KMS-11 (cell line): ENCODE measurements at regions not wholly inside any gene's neighbourhood (a gene's known extent, or its start where the extent isn't known, plus 50 kb on each side); places are given as distances from the start of the nearest gene placed in this dataset.
"Not testable (repeated sequence)": the region's sequence is repeated elsewhere in the genome, so short reads cannot be mapped to it uniquely, and the experiment has no call there.

Experiments
- H2AFZ ChIP-seq: fragments of 200-600 bp; sonication (generic); 2 replicates; pipeline ENCODE4 v1.6.1; 2016; ENCODE audit warnings: antibody characterized with exemption, mixed run types, low read depth
- H3K27ac ChIP-seq: fragments of 200-600 bp; sonication (generic); 2 replicates; pipeline ENCODE4 v1.6.1; 2016; ENCODE audit warnings: mild to moderate bottlenecking, mixed run types
- H3K27me3 ChIP-seq: fragments of 200-600 bp; sonication (generic); 2 replicates; pipeline ENCODE4 v1.6.1; 2017; ENCODE audit warnings: mild to moderate bottlenecking, low read depth, mixed run types, moderate library complexity; ENCODE audit not compliant: insufficient read depth
- H3K36me3 ChIP-seq: fragments of 200-600 bp; sonication (generic); 2 replicates; pipeline ENCODE4 v1.6.1; 2017; ENCODE audit warnings: mild to moderate bottlenecking, mixed run types; ENCODE audit not compliant: insufficient read depth
- H3K4me1 ChIP-seq: fragments of 200-600 bp; sonication (generic); 2 replicates; pipeline ENCODE4 v1.6.1; 2016; ENCODE audit warnings: mild to moderate bottlenecking, low read depth, mixed run types; ENCODE audit not compliant: poor library complexity, severe bottlenecking
- H3K4me2 ChIP-seq: fragments of 200-600 bp; sonication (generic); 2 replicates; pipeline ENCODE4 v1.7.0; 2016; ENCODE audit warnings: mild to moderate bottlenecking, mixed run types
- H3K4me3 ChIP-seq: fragments of 200-600 bp; sonication (generic); IDR thresholded peaks from 2 replicates; pipeline ENCODE4 v1.6.1; 2017; ENCODE audit warnings: low read depth, low read length, mixed read lengths; ENCODE audit not compliant: insufficient read depth
- H3K79me2 ChIP-seq: fragments of 200-600 bp; sonication (generic); 2 replicates; pipeline ENCODE4 v1.6.1; 2016; ENCODE audit warnings: low read depth, mixed run types; ENCODE audit not compliant: insufficient read depth
- H3K9ac ChIP-seq: fragments of 200-600 bp; sonication (generic); 2 replicates; pipeline ENCODE4 v1.6.1; 2016; ENCODE audit warnings: mild to moderate bottlenecking, mixed run types
- H4K20me1 ChIP-seq: fragments of 200-600 bp; sonication (generic); 2 replicates; pipeline ENCODE4 v1.6.1; 2016; ENCODE audit warnings: mild to moderate bottlenecking, mixed run types; ENCODE audit not compliant: insufficient read depth
- TF ChIP-seq, protein P1 (sequence below): fragments of 200-600 bp; sonication (generic); conservative IDR thresholded peaks from 2 replicates; pipeline ENCODE4 v1.6.1; 2017; ENCODE audit warnings: low read depth, mild to moderate bottlenecking, antibody characterized with exemption, low read length, moderate library complexity, mixed read lengths

DNA sequence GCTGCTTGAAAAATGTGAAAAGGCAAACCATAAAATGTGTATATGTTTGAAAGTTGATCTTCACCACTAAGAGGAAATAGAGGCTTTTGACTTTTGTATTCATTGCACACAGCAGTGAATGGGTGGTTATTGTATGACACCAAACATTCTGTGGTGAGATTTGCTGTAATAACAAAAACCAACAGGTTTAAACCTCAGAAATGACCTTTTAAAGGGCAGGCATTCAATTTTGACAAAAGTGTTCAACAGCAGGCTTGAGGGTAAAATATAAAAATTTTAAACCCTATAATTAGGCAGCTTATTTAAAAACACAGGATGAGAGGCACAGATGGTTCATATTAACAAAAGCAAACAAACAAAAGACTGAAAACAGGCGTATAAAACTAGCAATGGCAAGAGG, 128.1 kb upstream of the NUDT12 start:
- H3K27ac ChIP-seq, result no peak overlapping the region
- no peak overlapping the region for H3K4me3 ChIP-seq
- TF ChIP-seq, protein P1, sequence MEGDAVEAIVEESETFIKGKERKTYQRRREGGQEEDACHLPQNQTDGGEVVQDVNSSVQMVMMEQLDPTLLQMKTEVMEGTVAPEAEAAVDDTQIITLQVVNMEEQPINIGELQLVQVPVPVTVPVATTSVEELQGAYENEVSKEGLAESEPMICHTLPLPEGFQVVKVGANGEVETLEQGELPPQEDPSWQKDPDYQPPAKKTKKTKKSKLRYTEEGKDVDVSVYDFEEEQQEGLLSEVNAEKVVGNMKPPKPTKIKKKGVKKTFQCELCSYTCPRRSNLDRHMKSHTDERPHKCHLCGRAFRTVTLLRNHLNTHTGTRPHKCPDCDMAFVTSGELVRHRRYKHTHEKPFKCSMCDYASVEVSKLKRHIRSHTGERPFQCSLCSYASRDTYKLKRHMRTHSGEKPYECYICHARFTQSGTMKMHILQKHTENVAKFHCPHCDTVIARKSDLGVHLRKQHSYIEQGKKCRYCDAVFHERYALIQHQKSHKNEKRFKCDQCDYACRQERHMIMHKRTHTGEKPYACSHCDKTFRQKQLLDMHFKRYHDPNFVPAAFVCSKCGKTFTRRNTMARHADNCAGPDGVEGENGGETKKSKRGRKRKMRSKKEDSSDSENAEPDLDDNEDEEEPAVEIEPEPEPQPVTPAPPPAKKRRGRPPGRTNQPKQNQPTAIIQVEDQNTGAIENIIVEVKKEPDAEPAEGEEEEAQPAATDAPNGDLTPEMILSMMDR, result no peak
- H4K20me1 ChIP-seq, result no peaks in the 10 kb centered on the region
- no peaks in the 10 kb centered on the region for H3K27me3 ChIP-seq
- H3K36me3 ChIP-seq, result no peaks in the 10 kb centered on the region
- H3K4me2 ChIP-seq, result no peak overlapping the region
- no peak overlapping the region for H3K9ac ChIP-seq
- H3K4me1 ChIP-seq, result no peaks in the 10 kb centered on the region
- no peak overlapping the region for H2AFZ ChIP-seq
- H3K79me2 ChIP-seq, result no peaks in the 10 kb centered on the region

DNA sequence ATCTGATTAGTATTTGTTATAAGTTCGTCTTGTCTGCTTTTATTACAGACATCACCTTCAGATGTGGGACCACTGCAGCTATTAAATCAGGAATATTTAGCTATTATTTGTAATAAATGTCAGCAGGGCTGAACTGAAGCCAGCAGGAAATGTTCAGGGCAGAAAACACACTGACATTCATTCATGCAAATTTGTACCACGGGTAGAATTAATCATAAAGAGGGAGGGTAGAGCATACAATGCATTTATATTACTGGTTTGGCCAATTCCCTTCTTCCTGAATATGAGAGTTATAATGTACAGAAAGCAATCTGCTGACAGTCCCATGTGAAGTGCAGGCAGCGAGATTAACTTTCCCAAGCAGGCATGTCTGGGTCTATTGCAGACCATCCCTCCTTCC, 117.3 kb upstream of the NUDT12 start:
- no peaks in the 10 kb centered on the region for H3K4me1 ChIP-seq
- H3K27ac ChIP-seq, result no peak overlapping the region
- H3K4me3 ChIP-seq, result no peak overlapping the region
- no peak overlapping the region for H2AFZ ChIP-seq
- H4K20me1 ChIP-seq, result no peaks in the 10 kb centered on the region
- TF ChIP-seq, protein P1, result no peak
- no peaks in the 10 kb centered on the region for H3K79me2 ChIP-seq
- H3K27me3 ChIP-seq, result no peaks in the 10 kb centered on the region
- H3K36me3 ChIP-seq, result no peaks in the 10 kb centered on the region
- H3K9ac ChIP-seq, result no peak overlapping the region
- H3K4me2 ChIP-seq, result no peak overlapping the region

DNA sequence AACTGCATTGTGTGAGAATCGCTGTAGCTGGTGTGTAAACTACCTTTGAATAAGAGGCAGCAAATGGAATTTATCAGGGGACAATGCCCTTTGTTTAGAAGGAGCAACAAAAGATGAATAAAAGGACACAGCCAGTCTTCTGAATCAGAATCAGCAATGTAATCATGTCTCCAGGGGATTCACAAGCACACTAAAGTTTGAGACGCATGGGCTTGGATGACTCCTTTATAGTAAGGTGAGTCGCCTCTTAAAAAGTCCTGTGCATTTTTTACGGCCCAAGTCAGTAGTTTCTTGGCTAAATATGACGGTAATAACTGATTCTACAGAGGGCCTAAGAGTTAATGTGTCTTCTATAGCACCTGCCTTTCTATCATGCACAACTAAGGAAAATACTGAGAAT, 113.6 kb upstream of the NUDT12 start:
- H3K9ac ChIP-seq, H4K20me1 ChIP-seq, H3K27ac ChIP-seq: not testable (repeated sequence)

DNA sequence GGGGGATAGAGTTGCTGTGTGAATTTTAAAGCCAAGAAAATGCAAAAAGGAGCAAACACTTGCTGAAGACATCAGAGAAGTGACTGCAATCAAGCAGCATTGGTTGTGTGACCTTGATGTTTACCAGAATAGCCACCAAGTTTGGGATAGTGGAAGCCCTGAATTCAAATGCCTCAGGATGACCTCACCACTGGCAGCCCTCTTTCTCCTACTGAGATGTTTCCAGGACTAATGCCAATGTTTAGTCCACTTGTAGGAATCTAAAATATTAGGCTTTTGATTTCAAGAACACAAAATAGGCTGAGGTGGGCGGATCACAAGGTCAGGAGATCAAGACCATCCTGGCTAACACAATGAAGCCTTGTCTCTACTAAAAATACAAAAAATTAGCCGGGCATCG, 112.2 kb upstream of the NUDT12 start:
- no peaks in the 10 kb centered on the region for H3K27me3 ChIP-seq
- H3K27ac ChIP-seq, result no peak overlapping the region
- no peaks in the 10 kb centered on the region for H3K4me1 ChIP-seq
- H4K20me1 ChIP-seq, result no peaks in the 10 kb centered on the region
- no peaks in the 10 kb centered on the region for H3K79me2 ChIP-seq
- H3K4me2 ChIP-seq, result no peak overlapping the region
- H2AFZ ChIP-seq, result no peak overlapping the region
- TF ChIP-seq, protein P1, result no peak
- H3K36me3 ChIP-seq, result no peaks in the 10 kb centered on the region
- H3K9ac ChIP-seq, result no peak overlapping the region
- no peak overlapping the region for H3K4me3 ChIP-seq

More for the DNA sequence above, 113.6 kb upstream of the NUDT12 start:
- not testable (repeated sequence) for H3K27me3 ChIP-seq, H3K4me1 ChIP-seq, H2AFZ ChIP-seq, H3K36me3 ChIP-seq, H3K4me3 ChIP-seq, H3K4me2 ChIP-seq, H3K79me2 ChIP-seq

DNA sequence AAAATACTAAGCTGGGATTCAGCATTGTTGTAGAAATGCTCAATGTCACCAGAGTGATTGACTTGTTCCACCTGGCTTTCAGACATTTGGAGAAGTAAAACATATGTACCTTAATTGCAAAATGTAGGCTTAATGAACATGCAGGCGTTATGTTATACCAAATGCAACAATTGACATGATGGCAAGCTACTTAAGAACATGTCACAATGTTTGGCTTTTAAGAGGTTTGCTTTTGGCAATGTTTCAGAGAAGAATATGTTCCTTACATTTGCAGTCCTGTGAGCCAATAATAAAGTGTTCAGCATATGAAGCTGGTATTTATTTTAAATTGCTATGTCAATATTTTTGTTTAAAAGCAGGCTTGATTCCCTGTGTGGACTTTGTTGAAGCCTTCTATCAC, 111.7 kb upstream of the NUDT12 start:
- H3K4me1 ChIP-seq, result no peaks in the 10 kb centered on the region
- H4K20me1 ChIP-seq, result no peaks in the 10 kb centered on the region
- H3K9ac ChIP-seq, result no peak overlapping the region
- H2AFZ ChIP-seq, result no peak overlapping the region
- H3K36me3 ChIP-seq, result no peaks in the 10 kb centered on the region
- H3K4me3 ChIP-seq, result no peak overlapping the region
- no peaks in the 10 kb centered on the region for H3K79me2 ChIP-seq
- H3K27me3 ChIP-seq, result no peaks in the 10 kb centered on the region
- TF ChIP-seq, protein P1, result no peak
- H3K4me2 ChIP-seq, result no peak overlapping the region
- no peak overlapping the region for H3K27ac ChIP-seq
